Femur (tissue), 1 donor: ENCODE measurements at regions not wholly inside any gene's neighbourhood (a gene's known extent, or its start where the extent isn't known, plus 50 kb on each side); places are given as distances from the start of the nearest gene placed in this dataset.

ENCODE experiments used
- DNase-seq: peaks from one replicate; pipeline ENCODE4 v3.0.0-alpha.2; 2017

GRCh38 chr9:23215688-23216087 lies 610.4 kb downstream of the ELAVL2 start:
- no peak for DNase-seq

GRCh38 chr9:23219471-23219870 lies 606.6 kb downstream of the ELAVL2 start:
- DNase-seq, result no peak

GRCh38 chr9:23220171-23220570 lies 605.9 kb downstream of the ELAVL2 start:
- no peak for DNase-seq

GRCh38 chr9:23220957-23221356 lies 605.1 kb downstream of the ELAVL2 start:
- no peak for DNase-seq

- no peak for DNase-seq
Observed at GRCh38 chr9:23229890-23230317, 596.1 kb downstream of the ELAVL2 start.

- DNase-seq, result no peak
Observed at GRCh38 chr9:23232831-23233230, 593.2 kb downstream of the ELAVL2 start.

GRCh38 chr9:23243523-23243922 lies 582.5 kb downstream of the ELAVL2 start:
- no peak for DNase-seq

GRCh38 chr9:23245067-23245466 lies 581.0 kb downstream of the ELAVL2 start:
- DNase-seq, result no peak

GRCh38 chr9:23254404-23255184 lies 571.4 kb downstream of the ELAVL2 start:
- no peak for DNase-seq

GRCh38 chr9:23255346-23255745 lies 570.7 kb downstream of the ELAVL2 start:
- DNase-seq, result no peak

- no peak for DNase-seq
Observed at GRCh38 chr9:23258569-23258968, 567.5 kb downstream of the ELAVL2 start.

GRCh38 chr9:23278561-23278960 lies 547.5 kb downstream of the ELAVL2 start:
- DNase-seq, result no peak

GRCh38 chr9:23287390-23287789 lies 538.6 kb downstream of the ELAVL2 start:
- DNase-seq, result no peak

GRCh38 chr9:23288545-23288944 lies 537.5 kb downstream of the ELAVL2 start:
- DNase-seq, result no peak

GRCh38 chr9:23290973-23291372 lies 535.1 kb downstream of the ELAVL2 start:
- no peak for DNase-seq

GRCh38 chr9:23302281-23302680 lies 523.8 kb downstream of the ELAVL2 start:
- no peak for DNase-seq

GRCh38 chr9:23306731-23307130 lies 519.3 kb downstream of the ELAVL2 start:
- DNase-seq, result no peak

GRCh38 chr9:23307731-23308513 lies 518.1 kb downstream of the ELAVL2 start:
- DNase-seq, result no peak

- DNase-seq, result no peak
Observed at GRCh38 chr9:23309800-23310199, 516.2 kb downstream of the ELAVL2 start.

GRCh38 chr9:23314247-23314646 lies 511.8 kb downstream of the ELAVL2 start:
- DNase-seq, result no peak

GRCh38 chr9:23319092-23319491 lies 506.9 kb downstream of the ELAVL2 start:
- no peak for DNase-seq

GRCh38 chr9:23321049-23321448 lies 505.0 kb downstream of the ELAVL2 start:
- DNase-seq, result no peak

GRCh38 chr9:23322392-23322791 lies 503.6 kb downstream of the ELAVL2 start:
- no peak for DNase-seq

GRCh38 chr9:23324511-23324910 lies 501.5 kb downstream of the ELAVL2 start:
- no peak for DNase-seq
